HUES64 (cell line): ENCODE measurements at regions not wholly inside any gene's neighbourhood (a gene's known extent, or its start where the extent isn't known, plus 50 kb on each side); places are given as distances from the start of the nearest gene placed in this dataset.

Source experiments
- H3K27ac ChIP-seq: 2 replicates; pipeline ENCODE4 v1.7.0; 2013; ENCODE audit warnings: low read depth, low read length, inconsistent platforms
- H3K27me3 ChIP-seq: 2 replicates; pipeline ENCODE4 v1.6.1; 2013; ENCODE audit warnings: mild to moderate bottlenecking, low read length; ENCODE audit not compliant: insufficient read depth
- H3K36me3 ChIP-seq: 2 replicates; pipeline ENCODE4 v1.6.1; 2013; ENCODE audit warnings: mild to moderate bottlenecking, low read length; ENCODE audit not compliant: insufficient read depth
- H3K4me1 ChIP-seq: 2 replicates; pipeline ENCODE4 v1.6.1; 2013; ENCODE audit warnings: mild to moderate bottlenecking, low read length, moderate library complexity; ENCODE audit not compliant: insufficient read depth
- H3K4me3 ChIP-seq: 2 replicates; pipeline ENCODE4 v1.5.1; 2013; ENCODE audit warnings: mild to moderate bottlenecking, low read length, moderate library complexity
- H3K9ac ChIP-seq: 2 replicates; pipeline ENCODE4 v1.6.1; 2013; ENCODE audit warnings: mild to moderate bottlenecking, low read depth, low read length
- H3K9me3 ChIP-seq: 2 replicates; pipeline ENCODE4 v1.6.1; 2013; ENCODE audit warnings: low read depth, low read length; ENCODE audit not compliant: insufficient read depth
- WGBS: fragments of 150-250, 120-280 bp; methylation state at CpG from one replicate; pipeline ENCODE4 v1.1.7; 2013; ENCODE audit warnings: missing lambda C conversion rate; 5-methylcytosine and 5-hydroxymethylcytosine counted together

DNA sequence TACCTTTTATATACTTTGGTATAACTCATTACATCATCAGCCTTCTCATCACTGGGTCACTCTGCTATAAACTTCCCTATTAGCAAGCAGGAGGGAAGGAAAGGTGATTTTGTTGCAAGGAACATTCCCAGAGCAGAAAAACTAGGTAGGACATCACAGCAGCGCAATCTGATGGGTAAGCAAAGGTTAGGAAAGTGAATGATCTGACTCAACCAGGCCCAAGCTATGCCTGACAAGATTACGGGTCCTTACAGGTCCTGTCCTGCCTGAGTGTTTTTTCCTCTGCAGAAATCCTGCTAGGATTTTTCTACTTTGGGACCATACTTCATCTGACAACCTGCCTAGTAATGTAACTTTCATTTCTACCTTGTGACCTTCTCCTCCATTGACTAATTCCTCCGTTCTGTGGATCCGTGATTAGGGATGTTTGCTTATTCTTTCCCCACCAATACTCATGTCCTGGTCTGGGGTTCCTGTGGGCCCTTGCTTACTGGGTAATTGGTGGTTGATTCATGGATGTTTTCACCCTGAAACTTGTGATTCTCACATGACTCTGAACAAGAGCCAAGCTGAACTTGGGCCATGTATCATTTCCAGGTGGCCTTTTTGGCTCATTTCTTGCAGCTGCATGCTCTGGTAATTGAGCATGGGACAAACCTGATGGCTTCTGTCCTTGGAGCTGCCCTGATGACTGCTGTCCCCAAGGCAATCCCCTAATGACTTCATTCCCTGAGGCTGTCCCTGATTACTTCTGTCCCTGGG lies 111.9 kb upstream of the KIT start:
- WGBS: 98% methylated on average over 4 of the region's 4 CpGs
- no peak overlapping the region for H3K4me3 ChIP-seq
- no peak overlapping the region for H3K9ac ChIP-seq
- no peaks in the 10 kb centered on the region for H3K27me3 ChIP-seq
- H3K4me1 ChIP-seq: peaks cover 35% of the 10 kb centered on the region
- H3K27ac ChIP-seq: no peak overlapping the region
- H3K9me3 ChIP-seq: no peaks in the 10 kb centered on the region
- no peaks in the 10 kb centered on the region for H3K36me3 ChIP-seq

DNA sequence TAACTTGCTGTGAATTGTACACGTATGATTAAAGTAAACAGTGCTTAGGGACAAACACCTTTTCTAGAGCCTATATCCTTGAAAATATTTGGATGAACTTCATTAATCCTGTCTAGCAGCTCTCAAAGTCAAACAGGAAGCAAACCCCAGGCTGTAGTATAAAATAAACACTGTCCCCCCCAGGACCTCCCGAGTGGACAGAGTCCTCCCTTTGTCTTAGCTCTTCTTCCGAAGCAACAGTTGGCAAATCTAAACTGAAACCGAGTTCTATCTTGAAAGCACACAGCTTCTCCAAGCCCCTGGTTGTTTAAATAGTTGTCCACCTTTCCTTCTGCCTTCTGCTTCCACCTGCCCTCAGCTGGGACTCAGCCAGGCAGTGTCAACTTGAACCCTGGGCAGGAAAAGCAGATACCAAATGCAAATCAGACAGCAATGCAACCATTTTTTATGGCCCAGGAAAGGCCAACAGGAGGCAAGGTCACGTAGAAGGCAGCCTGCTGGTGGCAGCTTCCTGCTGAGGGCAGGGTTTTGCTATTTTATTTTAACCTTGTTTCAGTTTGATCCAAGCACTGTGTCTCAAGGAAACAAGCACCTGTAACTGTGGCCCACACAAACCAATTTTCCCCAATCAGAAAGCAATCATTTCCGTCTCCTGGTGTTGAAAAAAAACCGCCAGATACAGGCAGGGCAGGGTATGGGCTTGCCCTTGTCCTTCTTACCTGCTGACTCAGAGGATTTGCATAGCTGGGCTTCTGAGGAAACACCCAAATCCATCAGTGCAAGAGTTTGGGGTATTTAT lies 110.3 kb upstream of the KIT start:
- no peak overlapping the region for H3K4me3 ChIP-seq
- H3K9me3 ChIP-seq: no peaks in the 10 kb centered on the region
- 64% methylated on average over 7 of the region's 7 CpGs for WGBS
- no peak overlapping the region for H3K27ac ChIP-seq
- peaks cover 20% of the 10 kb centered on the region for H3K4me1 ChIP-seq
- no peaks in the 10 kb centered on the region for H3K36me3 ChIP-seq
- H3K27me3 ChIP-seq: no peaks in the 10 kb centered on the region
- no peak overlapping the region for H3K9ac ChIP-seq

GRCh38 chr4:54548098-54548620 lies 109.6 kb upstream of the KIT start:
- Histone ChIP-seq H3K4me3 (no peak overlapping the region), H3K4me1 (peaks cover 18% of the 10 kb centered on the region)
- WGBS: 91% methylated on average over 3 of the region's 3 CpGs

DNA sequence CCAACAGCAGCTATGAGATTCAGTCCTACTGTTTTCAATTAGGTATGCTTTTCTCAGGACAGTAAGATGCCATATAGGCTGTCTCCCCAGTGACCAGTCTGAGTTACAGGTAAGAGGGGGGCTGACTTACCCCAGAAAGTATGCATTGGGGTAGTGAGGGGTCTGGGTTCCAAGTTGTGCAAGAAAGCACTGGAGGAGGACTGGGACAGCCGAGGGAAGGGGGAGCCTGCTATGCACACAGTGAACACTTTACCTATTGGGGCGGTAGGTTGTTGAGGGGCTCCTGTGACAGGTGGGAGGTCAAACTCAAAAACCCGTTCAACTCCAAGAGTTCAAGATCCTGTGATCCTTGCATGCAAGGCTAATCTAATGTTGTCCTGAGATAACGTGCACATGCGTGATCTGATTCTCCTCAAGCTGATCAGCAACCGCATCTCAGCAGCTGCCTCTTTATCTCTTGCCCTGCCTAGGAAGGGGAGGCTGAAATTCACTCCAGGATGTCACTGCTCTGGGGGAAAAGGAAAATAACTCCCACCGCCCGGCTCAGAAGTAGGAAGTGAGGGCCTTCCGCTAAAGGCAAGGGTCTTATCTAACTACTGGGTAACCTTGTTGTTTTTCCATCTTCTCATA lies 108.8 kb upstream of the KIT start:
- Histone ChIP-seq H3K9ac (no peak overlapping the region), H3K36me3 (no peaks in the 10 kb centered on the region), H3K27me3 (no peaks in the 10 kb centered on the region), H3K27ac (no peak overlapping the region), H3K9me3 (no peaks in the 10 kb centered on the region), H3K4me3 (no peak overlapping the region), H3K4me1 (peaks cover 17% of the 10 kb centered on the region)
- WGBS: 91% methylated on average over 9 of the region's 9 CpGs

More at GRCh38 chr4:54548098-54548620, 109.6 kb upstream of the KIT start:
- Histone ChIP-seq H3K27ac (no peak overlapping the region), H3K36me3 (no peaks in the 10 kb centered on the region), H3K9me3 (no peaks in the 10 kb centered on the region), H3K9ac (no peak overlapping the region), H3K27me3 (no peaks in the 10 kb centered on the region)

GRCh38 chr4:54550395-54551171 lies 107.2 kb upstream of the KIT start:
- H3K4me3 ChIP-seq: no peak overlapping the region
- WGBS: 57% methylated on average over 8 of the region's 8 CpGs

DNA sequence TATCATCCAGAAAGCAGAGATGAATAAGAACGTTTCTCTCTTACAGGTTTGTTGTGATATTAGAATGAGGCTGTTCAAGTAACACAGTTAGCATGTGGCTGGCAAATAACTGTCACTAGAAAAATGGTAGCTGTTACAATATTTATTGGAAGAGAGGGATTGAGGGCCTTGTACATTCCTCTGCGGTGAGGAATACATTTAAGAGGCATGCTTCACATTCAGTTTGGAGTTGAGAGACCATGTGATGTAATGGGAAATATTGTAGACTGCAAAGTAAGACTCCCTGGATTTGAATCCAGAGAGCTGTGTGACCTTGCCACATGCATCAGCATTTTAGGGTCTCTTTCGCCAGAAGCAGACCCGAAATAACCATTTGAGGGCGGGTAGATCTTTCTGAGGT lies 104.8 kb upstream of the KIT start:
- Histone ChIP-seq H3K9ac (no peak overlapping the region), H3K36me3 (no peaks in the 10 kb centered on the region), H3K9me3 (no peaks in the 10 kb centered on the region), H3K4me3 (no peak overlapping the region), H3K27ac (no peak overlapping the region), H3K4me1 (peaks cover 8% of the 10 kb centered on the region; the same call in 1 of the 2 replicates), H3K27me3 (no peaks in the 10 kb centered on the region)
- whole genome bisulfite sequencing: 91% methylated on average over 5 of the region's 5 CpGs

More at GRCh38 chr4:54550395-54551171, 107.2 kb upstream of the KIT start:
- Histone ChIP-seq H3K4me1 (peaks cover 15% of the 10 kb centered on the region), H3K27ac (no peak overlapping the region), H3K27me3 (no peaks in the 10 kb centered on the region), H3K36me3 (no peaks in the 10 kb centered on the region), H3K9me3 (no peaks in the 10 kb centered on the region), H3K9ac (no peak overlapping the region)

GRCh38 chr4:54554339-54554990 lies 103.3 kb upstream of the KIT start:
- 92% methylated on average over 9 of the region's 9 CpGs for WGBS
- Histone ChIP-seq H3K9me3 (no peaks in the 10 kb centered on the region), H3K9ac (no peak overlapping the region)

GRCh38 chr4:54556051-54556450 lies 101.7 kb upstream of the KIT start:
- Histone ChIP-seq H3K27ac (no peak overlapping the region), H3K9me3 (no peaks in the 10 kb centered on the region)

More at GRCh38 chr4:54554339-54554990, 103.3 kb upstream of the KIT start:
- Histone ChIP-seq H3K4me3 (no peak overlapping the region), H3K27ac (no peak overlapping the region), H3K4me1 (0 out of 2 replicates have a peak, but pooled peaks cover 7% of the 10 kb centered on the region), H3K36me3 (no peaks in the 10 kb centered on the region), H3K27me3 (no peaks in the 10 kb centered on the region)

GRCh38 chr4:54556587-54556986 lies 101.2 kb upstream of the KIT start:
- WGBS: 87% methylated on average over 3 of the region's 3 CpGs
- Histone ChIP-seq H3K9me3 (no peaks in the 10 kb centered on the region), H3K9ac (no peak overlapping the region), H3K36me3 (no peaks in the 10 kb centered on the region), H3K4me1 (no peaks in the 10 kb centered on the region), H3K4me3 (no peak overlapping the region), H3K27ac (no peak overlapping the region), H3K27me3 (no peaks in the 10 kb centered on the region)

More at GRCh38 chr4:54556051-54556450, 101.7 kb upstream of the KIT start:
- no peak overlapping the region for H3K9ac ChIP-seq
- H3K36me3 ChIP-seq: no peaks in the 10 kb centered on the region
- WGBS: 90% methylated on average over 1 of the region's 1 CpG
- no peaks in the 10 kb centered on the region for H3K27me3 ChIP-seq
- H3K4me3 ChIP-seq: no peak overlapping the region
- H3K4me1 ChIP-seq: no peaks in the 10 kb centered on the region
